Lower leg skin (tissue), 4 donors: ENCODE measurements at regions not wholly inside any gene's neighbourhood (a gene's known extent, or its start where the extent isn't known, plus 50 kb on each side); places are given as distances from the start of the nearest gene placed in this dataset.

Experiments
- DNase-seq, 2 donors: peaks; one replicate each; pipeline ENCODE4 v3.0.0-alpha.2; 2019; ENCODE audit warnings: low spot score in 2 of 2
- H3K4me3 ChIP-seq: fragments of 200-600 bp; sonication (generic); 2 replicates; pipeline ENCODE4 v1.5.1; 2017; ENCODE audit warnings: mild to moderate bottlenecking, low read depth; ENCODE audit not compliant: poor library complexity, severe bottlenecking
- CTCF ChIP-seq, 3 donors: fragments of 450-650 bp; IDR thresholded peaks; one replicate each; pipeline ENCODE4 v1.5.1; 2016; ENCODE audit warnings: antibody characterized with exemption in 3 of 3, mild to moderate bottlenecking in 3 of 3, moderate library complexity in 2 of 3
- POLR2A ChIP-seq, 2 donors: fragments of 450-650 bp; IDR thresholded peaks; one replicate each; pipeline ENCODE4 v1.6.1; 2016 to 2017; ENCODE audit warnings: antibody characterized with exemption in 2 of 2, mild to moderate bottlenecking in 1 of 2, moderate library complexity in 1 of 2
- WGBS, 2 donors: methylation state at CpG; one replicate each; pipeline ENCODE4 v1.1.5; 2018; 5-methylcytosine and 5-hydroxymethylcytosine counted together
- intact Hi-C: fragments of 100-400 bp; cut with DNase I; formaldehyde crosslinking; loops from one replicate; pipeline ENCODE4 v1.15.0; 2023; ENCODE audit warnings: low total_unique reads

GRCh38 chr6:14968056-14968637 is 277.7 kb upstream of the JARID2 start:
- no peak for DNase-seq
- WGBS, 2 donors, result 84 to 89% methylated on average over 2 of the region's 2 CpGs
- intact Hi-C loops, result no loop called here
- TF ChIP-seq CTCF (IDR thresholded peaks at IDR 0.05), result no peak
- no peak for TF ChIP-seq POLR2A (IDR thresholded peaks at IDR 0.05)
- no peak overlapping the region for H3K4me3 ChIP-seq

- intact Hi-C loops, result no loop called here
- no peak for DNase-seq
- H3K4me3 ChIP-seq, result no peak overlapping the region
- TF ChIP-seq POLR2A (IDR thresholded peaks at IDR 0.05) (no peak), CTCF (IDR thresholded peaks at IDR 0.05) (no peak)
Measured at GRCh38 chr6:14969126-14969525, 276.7 kb upstream of the JARID2 start.

GRCh38 chr6:14972379-14973067 is 273.3 kb upstream of the JARID2 start:
- intact Hi-C loops, result no loop called here
- WGBS, 2 donors, result 87 to 92% methylated on average over 4 of the region's 4 CpGs
- DNase-seq, result no peak
- H3K4me3 ChIP-seq, result no peak overlapping the region
- TF ChIP-seq POLR2A (IDR thresholded peaks at IDR 0.05), result no peak
- no peak for TF ChIP-seq CTCF (IDR thresholded peaks at IDR 0.05)

GRCh38 chr6:14974372-14974771 is 271.5 kb upstream of the JARID2 start:
- TF ChIP-seq POLR2A (IDR thresholded peaks at IDR 0.05) (no peak), CTCF (IDR thresholded peaks at IDR 0.05) (no peak)
- WGBS, 2 donors, result 68 to 88% methylated on average over 1 of the region's 1 CpG
- DNase-seq, result no peak
- intact Hi-C loops, result no loop called here
- H3K4me3 ChIP-seq, result no peak overlapping the region

- no peak overlapping the region for H3K4me3 ChIP-seq
- intact Hi-C loops, result no loop called here
- DNase-seq, result no peak
- 70 to 71% methylated on average over 4 of the region's 4 CpGs for WGBS, 2 donors
- TF ChIP-seq CTCF (IDR thresholded peaks at IDR 0.05) (no peak), POLR2A (IDR thresholded peaks at IDR 0.05) (no peak)
Measured at GRCh38 chr6:14974792-14975470, 270.9 kb upstream of the JARID2 start.
